ENCODE measurements at regions not wholly inside any gene's neighbourhood (a gene's known extent, or its start where the extent isn't known, plus 50 kb on each side); places are given as distances from the start of the nearest gene placed in this dataset.
A peak's percentile ranks its signal among the peaks of the same experiment; 100 is the strongest.

DNA sequence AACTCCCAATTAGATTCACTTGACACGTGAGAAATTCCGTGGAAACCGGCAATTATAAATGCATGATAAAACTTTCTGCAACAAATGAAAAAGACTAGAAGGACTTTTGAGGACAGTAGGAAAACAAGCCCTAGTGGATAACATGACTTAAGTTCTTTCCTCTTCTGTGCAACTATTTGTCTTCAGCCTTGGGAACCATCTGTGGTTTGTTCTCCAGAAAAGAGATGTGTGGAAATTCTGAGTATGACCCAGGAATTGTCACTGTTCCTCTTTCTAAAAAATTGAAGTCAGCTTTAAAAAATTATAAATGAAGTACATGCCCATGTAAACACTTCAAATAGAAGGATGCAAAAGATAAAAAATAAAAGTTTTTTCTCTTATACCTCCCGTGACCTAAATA, 128.6 kb upstream of the SVIL start:
- no peak overlapping the region for H3K27ac Mint-ChIP-seq
- DNase-seq (ENCODE audit: low spot score in 2 of 2): no peak
- H3K4me1 Mint-ChIP-seq: no peaks in the 10 kb centered on the region
- H3K36me3 Mint-ChIP-seq: no peaks in the 10 kb centered on the region
- no peak for ATAC-seq
- H3K4me3 Mint-ChIP-seq: no peak overlapping the region
- no peaks in the 10 kb centered on the region for H3K9me3 Mint-ChIP-seq

DNA sequence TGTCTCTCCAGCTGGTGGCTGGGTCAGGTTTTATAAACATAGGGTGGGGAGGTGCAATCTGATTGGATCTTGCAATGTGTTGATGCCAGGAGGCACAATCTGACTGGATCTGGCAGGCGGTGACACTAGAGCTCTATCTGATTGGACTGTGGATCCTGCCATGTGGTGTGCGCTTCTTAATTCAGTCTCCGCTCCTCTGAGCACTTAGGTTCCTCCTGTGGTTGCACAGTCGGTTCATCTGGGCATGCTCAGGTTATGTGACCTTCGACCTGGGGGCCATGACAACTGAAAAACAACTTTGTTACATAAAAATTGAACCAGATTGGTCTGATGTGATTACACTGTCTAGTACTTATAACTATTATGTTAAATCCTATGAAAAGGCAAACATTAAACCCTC, 127.1 kb upstream of the SVIL start:
- no peak overlapping the region for H3K27ac Mint-ChIP-seq
- ATAC-seq (no peak), DNase-seq (ENCODE audit: low spot score in 2 of 2) (no peak)
- no peak overlapping the region for H3K4me3 Mint-ChIP-seq
- H3K9me3 Mint-ChIP-seq: no peaks in the 10 kb centered on the region
- no peaks in the 10 kb centered on the region for H3K36me3 Mint-ChIP-seq
- peaks cover 6% of the 10 kb centered on the region for H3K4me1 Mint-ChIP-seq

DNA sequence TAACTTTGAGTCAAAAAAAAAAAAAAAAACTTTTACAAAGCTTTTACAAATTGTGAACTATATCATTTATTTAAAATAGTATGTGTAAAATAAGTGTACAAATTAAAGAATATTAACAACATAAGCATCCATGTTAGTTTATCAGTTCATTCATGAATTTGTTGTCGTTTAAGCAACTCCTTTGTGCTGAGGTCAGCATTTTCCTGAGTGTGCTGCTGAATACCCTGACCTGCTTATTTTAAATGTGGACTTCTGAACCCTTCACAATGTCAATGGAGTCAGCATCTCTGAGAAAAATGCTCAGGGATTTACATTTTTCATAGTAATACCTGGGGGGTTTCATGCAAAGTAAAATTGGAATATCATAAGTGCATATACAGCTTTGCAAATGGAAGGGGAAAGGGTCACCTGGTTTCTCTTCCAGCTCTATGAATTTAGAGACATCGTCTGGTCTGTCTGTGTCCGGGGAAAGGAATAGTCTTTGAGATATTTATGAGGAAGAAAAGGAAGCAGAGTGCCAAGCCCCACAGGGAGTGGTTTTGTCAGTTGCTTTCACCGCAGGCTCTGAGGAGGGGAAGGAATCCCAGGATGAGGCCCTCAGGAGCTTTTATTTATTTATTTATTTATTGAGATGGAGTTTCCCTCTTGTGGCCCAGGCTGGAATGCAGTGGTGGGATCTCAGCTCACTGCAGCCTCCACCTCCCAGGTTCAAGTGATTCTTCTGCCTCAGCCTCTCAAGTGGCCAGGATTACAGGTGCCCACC, 125.5 kb upstream of the SVIL start:
- ATAC-seq (no peak), DNase-seq (ENCODE audit: low spot score in 2 of 2) (no peak)
- H3K4me3 Mint-ChIP-seq: no peak overlapping the region
- no peaks in the 10 kb centered on the region for H3K36me3 Mint-ChIP-seq
- no peak overlapping the region for H3K27ac Mint-ChIP-seq
- no peaks in the 10 kb centered on the region for H3K9me3 Mint-ChIP-seq
- peaks cover 6% of the 10 kb centered on the region for H3K4me1 Mint-ChIP-seq

DNA sequence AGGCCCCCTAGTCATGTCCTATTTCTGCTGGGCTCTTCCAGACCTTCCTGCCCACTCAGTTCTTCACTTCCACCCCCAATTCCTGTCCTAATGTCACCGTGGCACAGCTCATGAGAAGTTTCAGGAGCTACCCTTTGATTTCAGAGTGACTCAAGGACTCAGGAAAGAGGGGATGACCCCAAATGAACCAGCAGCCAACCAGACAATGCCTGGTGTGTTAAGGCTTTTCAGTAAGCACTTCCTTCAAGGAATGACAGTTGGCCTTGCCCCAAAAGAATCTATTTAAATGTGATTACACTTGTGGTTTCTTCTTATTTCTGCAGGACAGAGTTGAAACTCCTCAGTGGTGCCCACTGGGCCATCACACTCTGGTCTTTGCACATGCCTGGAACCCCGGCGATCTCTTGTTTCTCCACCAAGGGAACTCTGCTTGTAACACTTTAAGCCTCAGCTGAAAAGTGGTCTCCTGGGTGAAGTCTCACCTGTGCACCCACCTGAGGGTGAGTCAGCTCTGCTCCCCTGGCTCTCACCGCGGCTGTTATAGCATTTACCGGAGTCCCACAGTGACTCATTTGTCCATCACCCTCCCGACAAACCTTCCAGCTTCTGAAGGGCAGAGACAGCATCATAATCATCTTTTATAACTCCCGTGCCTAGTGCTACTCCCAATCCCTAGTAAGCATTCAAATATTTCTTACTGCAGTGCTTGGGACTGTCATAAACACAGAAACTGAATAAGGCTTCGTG, 123.0 kb upstream of the SVIL start:
- H3K27ac Mint-ChIP-seq: no peak overlapping the region
- H3K4me1 Mint-ChIP-seq: peaks cover 6% of the 10 kb centered on the region
- ATAC-seq: no peak

DNA sequence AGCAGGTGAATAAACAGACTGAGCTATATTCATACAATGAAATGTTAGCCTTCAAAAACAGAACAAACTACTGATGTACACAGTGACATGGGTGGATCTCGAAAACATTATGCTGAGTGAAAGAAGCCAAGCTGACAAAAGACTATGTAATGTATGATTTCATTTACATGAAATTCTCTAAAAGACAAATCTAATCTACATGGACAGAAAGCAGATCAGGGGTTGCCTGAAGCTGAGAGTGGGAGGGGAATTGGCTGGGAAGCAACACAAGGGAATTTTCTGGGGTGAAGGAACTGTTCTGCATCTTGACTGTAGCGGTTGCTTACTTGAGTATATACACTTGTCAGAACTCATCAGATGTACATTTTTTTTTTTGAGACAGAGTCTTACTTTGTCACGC, 121.7 kb upstream of the SVIL start:
- Mint-ChIP-seq H3K9me3 (no peaks in the 10 kb centered on the region), H3K4me1 (peaks cover 6% of the 10 kb centered on the region), H3K27ac (no peak overlapping the region), H3K4me3 (no peak overlapping the region), H3K36me3 (no peaks in the 10 kb centered on the region)
- ATAC-seq: no peak
- DNase-seq (ENCODE audit: low spot score in 2 of 2): no peak

More for the DNA sequence above, 123.0 kb upstream of the SVIL start:
- no peak for DNase-seq (ENCODE audit: low spot score in 2 of 2)
- Mint-ChIP-seq H3K4me3 (no peak overlapping the region), H3K9me3 (no peaks in the 10 kb centered on the region), H3K36me3 (no peaks in the 10 kb centered on the region)

DNA sequence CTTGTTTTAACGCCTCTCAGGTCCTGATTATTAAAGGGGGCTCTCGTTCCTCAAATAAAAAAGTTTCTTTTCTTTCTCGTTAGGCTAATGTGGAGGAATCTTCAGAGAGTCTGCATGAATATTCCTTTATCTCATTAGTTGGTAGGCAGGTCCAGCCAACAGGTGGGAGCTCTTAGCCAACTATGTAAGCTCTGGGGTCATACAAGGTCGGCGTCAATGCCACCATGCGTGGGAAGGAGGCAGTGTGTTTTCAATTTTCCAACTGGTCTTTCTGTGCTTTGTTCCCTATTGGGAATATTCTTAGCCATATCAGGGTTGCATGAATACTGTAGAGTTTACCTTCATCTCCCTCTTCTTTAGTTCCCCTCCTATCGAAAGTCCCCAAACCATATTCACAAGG, 118.5 kb upstream of the SVIL start:
- H3K4me3 Mint-ChIP-seq: no peak overlapping the region
- H3K4me1 Mint-ChIP-seq: peaks cover 6% of the 10 kb centered on the region
- H3K36me3 Mint-ChIP-seq: no peaks in the 10 kb centered on the region
- DNase-seq (ENCODE audit: low spot score in 2 of 2) (no peak), ATAC-seq (no peak)
- H3K27ac Mint-ChIP-seq: no peak overlapping the region
- H3K9me3 Mint-ChIP-seq: no peaks in the 10 kb centered on the region

DNA sequence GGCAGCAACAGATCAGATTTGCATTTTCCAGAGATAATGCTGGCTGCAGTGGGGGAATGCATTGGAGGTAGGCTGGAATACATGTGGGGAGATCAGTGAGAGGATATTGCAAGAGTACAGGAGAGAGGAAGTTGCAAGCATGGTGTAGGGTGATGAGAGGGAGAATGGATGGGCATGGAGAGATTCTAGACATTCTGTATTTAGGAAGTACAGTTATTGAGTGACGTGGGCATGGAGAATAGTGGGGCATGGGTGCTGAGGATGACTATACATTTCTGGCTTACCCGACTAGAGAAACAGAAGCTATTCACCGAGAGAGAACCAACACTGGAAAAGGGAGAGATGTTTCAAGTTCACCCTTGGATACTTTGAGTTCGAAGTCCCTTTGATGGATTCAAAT, 116.9 kb upstream of the SVIL start:
- no peaks in the 10 kb centered on the region for H3K9me3 Mint-ChIP-seq
- H3K36me3 Mint-ChIP-seq: no peaks in the 10 kb centered on the region
- no peak overlapping the region for H3K4me3 Mint-ChIP-seq
- no peak overlapping the region for H3K27ac Mint-ChIP-seq
- DNase-seq (ENCODE audit: low spot score in 2 of 2) (no peak), ATAC-seq (no peak)
- H3K4me1 Mint-ChIP-seq: no peaks in the 10 kb centered on the region

DNA sequence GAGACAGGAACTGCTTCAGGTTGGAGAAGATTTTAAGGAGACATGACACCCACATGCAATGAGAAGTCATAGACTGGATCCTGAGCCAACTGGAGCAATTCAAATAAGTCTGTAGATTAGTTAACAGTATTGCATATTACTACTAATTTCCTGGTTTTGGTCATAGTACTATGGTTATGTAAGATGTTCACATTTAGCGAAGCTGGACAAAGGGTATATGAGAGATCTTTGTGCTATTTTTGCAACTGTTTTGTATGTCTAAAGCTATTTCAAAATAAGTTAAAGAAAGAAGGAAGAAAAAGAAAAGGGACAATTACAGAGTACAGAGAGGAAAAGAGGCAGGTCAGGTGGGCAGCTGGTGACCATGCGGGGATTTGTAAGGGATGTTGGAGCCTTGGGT, 116.5 kb upstream of the SVIL start:
- no peak overlapping the region for H3K4me3 Mint-ChIP-seq
- no peak overlapping the region for H3K27ac Mint-ChIP-seq
- ATAC-seq (no peak), DNase-seq (ENCODE audit: low spot score in 2 of 2) (no peak)
- H3K4me1 Mint-ChIP-seq: no peaks in the 10 kb centered on the region
- no peaks in the 10 kb centered on the region for H3K36me3 Mint-ChIP-seq
- H3K9me3 Mint-ChIP-seq: no peaks in the 10 kb centered on the region

DNA sequence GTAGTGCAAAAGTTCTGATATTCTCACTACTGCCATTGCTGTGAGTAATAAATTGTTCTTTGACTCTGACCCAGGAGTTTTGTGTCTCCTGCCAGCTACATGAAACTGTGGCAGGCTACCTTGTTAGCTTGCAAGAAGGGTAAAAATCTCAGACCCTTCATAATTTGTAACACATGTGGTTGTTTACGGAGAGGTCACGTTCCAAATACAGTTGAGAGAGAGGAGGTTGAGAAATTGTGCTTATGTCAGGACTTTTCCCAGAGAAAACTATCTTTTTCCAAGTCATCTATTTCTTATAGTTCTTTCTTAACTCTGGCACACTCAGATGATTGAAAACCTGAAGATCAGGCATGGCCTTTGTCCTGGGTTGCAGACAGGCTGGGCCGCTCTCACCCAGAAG, 114.4 kb upstream of the SVIL start:
- H3K27ac Mint-ChIP-seq: no peak overlapping the region
- H3K36me3 Mint-ChIP-seq: no peaks in the 10 kb centered on the region
- no peak overlapping the region for H3K4me3 Mint-ChIP-seq
- ATAC-seq: no peak
- no peaks in the 10 kb centered on the region for H3K4me1 Mint-ChIP-seq
- H3K9me3 Mint-ChIP-seq: no peaks in the 10 kb centered on the region
- no peak for DNase-seq (ENCODE audit: low spot score in 2 of 2)

DNA sequence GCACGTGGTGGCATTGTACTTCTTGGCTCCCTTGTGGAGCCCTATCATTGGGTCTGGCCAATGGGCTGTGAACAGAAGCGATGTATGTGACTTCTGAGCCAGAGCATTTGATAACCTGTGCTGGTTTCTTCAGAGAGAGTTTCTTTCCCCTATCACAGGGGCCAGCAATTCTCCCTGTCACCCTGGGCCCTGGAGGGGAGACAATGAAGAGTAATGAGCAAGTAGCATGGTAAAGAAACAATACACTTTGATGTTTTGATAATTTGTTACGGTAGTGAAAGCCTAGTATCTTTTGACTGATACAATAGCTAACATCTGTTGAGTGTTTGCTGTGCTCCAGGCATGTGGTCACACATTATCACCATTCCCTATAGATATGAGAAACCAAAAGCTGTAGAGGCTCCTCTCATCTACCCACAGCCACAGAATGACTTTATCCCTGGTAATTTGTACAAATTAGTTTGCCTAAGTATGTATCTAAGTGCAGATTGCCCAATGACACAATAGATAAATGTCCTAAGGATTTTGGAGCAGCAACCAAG, 113.4 kb upstream of the SVIL start:
- Mint-ChIP-seq H3K4me3 (no peak overlapping the region), H3K9me3 (no peaks in the 10 kb centered on the region), H3K36me3 (no peaks in the 10 kb centered on the region), H3K4me1 (no peaks in the 10 kb centered on the region), H3K27ac (no peak overlapping the region)
- ATAC-seq (no peak), DNase-seq (ENCODE audit: low spot score in 2 of 2) (no peak)

DNA sequence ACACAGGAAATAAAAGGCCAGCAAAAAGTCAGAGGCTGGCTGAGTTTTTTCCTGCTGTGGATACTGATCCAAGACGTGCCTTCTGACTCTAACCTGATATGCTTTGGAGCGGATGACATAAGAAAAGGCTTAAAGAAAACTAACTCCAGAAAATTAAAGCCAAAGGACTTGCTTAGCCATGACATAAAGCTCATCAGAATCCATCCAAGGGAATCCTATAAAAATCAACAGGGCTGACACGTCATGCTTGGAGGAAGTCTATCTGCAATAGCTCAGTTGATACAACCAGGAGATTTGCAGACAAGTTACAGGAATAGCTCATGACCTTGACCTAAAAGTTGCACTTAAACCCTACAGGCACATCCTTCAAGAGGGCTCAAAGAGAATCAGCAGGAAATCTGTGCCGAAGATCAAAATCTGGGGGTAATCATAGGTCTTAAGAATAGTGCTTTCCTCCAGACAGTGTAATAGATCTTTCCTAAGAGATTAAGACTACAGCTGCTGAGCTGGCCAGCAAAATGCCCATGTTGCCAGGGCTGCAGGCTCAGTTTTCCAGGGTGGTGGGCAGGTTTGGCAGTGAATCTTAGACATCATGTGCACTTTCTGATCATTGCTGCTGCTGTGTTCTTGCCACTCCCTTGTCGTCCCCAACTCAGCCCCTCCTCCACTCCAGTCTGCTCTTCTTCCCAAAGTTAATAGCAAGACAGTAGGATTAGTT, 111.5 kb upstream of the SVIL start:
- no peak for DNase-seq (ENCODE audit: low spot score in 2 of 2)
- Mint-ChIP-seq H3K4me3 (no peak overlapping the region), H3K4me1 (no peaks in the 10 kb centered on the region), H3K36me3 (no peaks in the 10 kb centered on the region), H3K9me3 (no peaks in the 10 kb centered on the region), H3K27ac (no peak overlapping the region)
- ATAC-seq: no peak

DNA sequence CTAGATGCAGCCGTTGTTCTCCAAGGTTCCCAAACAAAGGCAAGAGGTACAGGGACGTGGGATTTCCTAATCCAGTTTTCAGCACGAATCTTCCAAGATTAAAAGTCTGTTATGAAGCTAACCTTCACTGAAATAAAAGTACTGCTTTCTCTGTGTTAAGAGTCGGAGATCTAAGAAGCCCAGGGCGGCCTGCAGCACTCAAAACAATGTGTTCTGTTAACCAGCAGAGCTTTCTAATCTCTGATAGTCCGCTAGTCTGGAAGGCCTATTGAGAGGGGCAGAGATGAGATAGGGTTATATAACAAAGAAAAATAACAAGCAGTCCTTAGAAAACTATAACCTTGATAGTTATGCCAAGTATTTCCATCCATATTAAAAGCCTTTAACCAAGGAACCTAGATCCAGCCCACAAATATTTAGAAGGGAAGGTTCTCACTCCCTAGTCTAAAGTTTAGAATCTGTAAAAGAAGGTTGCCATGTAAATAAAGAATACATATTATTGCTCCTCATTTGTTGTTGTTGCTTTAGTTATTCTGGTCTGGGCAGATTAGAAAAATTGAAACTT, 106.3 kb upstream of the SVIL start:
- DNase-seq (ENCODE audit: low spot score in 2 of 2): no peak
- Mint-ChIP-seq H3K4me3 (no peak overlapping the region), H3K9me3 (no peaks in the 10 kb centered on the region), H3K4me1 (peaks cover 6% of the 10 kb centered on the region), H3K36me3 (no peaks in the 10 kb centered on the region), H3K27ac (no peak overlapping the region)
- ATAC-seq: no peak

DNA sequence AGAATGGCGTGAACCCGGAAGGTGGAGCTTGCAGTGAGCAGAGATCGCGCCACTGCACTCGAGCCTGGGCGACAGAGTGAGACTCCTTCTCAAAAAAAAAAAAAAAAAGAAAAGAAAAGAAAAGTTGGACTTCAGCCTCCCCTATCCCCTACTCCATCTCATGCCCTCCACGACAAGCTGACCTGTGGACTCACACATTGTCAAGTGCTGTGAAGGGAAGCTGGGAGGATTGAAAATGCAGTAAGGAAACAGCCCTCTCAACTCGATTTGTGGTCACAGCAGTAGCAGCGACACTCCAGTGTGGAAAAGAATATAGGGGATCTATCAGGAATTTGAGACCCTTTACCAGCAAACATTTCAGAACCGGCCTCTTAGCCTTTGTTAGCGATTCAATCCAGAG, 103.6 kb upstream of the SVIL start:
- Mint-ChIP-seq H3K9me3 (no peaks in the 10 kb centered on the region), H3K36me3 (no peaks in the 10 kb centered on the region), H3K4me1 (peaks cover 15% of the 10 kb centered on the region), H3K27ac (no peak overlapping the region), H3K4me3 (no peak overlapping the region)
- DNase-seq (ENCODE audit: low spot score in 2 of 2): no peak
- ATAC-seq: no peak

DNA sequence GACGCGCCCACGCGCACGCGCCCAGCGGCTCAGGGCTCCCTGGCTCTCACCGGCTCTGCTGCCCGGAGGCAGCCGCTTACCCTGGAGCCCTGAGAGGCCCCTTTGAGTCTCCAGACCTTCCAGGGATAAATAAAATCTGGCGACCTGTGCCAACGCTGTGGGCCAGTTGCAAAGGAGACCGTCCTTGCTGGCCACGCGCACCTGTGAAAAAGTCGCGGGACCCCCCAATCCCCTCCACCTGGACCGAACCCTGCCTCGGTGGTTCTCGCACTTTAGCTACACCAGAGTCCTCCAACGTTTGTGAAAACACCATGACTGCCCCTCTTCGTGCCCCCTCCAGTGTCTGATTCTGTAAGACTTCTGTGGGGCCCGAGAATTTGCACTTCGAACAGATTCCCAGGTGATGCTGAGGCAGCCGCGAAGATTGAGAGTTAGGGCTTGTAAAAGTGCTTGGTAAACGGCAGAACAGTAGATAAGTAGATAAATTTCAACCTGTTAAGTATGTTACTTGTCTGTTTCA, 102.4 kb upstream of the SVIL start:
- ATAC-seq: peak; percentile 39
- peak overlapping the region; percentile 76 for H3K4me3 Mint-ChIP-seq
- no peak overlapping the region for H3K27ac Mint-ChIP-seq

DNA sequence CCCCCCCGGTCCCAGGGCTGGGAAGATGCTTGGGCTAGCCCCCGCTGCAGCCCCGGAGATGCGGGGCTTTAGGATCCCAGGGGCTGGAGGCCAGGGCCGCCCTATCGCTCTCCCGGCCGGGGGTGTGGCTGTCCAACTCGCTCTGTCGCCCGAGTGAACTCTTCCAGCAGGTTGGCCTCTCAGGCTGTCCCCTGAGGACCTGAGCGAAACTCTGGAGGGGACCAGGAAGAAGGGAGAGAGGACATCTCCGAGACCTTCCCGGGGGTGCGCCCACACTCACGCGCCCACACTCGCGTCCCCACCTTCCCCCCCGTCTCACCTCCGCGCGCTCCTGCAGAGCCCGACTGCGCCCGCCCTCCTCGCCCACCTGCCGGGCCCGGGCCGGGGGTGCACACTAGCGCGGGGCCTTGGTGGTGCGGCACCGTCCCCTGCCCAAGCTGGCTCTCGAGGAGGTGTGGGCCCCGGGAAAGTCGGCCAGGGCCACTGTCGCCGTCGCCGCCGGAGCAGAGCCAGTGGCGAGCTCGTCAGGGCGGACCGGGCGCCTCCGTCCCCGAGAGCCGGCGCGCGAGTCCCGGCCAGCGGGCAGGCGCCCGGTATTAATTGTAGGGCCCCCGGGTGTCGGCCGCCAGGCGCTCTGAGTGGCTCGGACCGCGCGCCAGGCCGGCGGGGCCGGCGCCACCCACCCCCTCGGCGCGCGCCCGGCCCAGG, 101.7 kb upstream of the SVIL start:
- Mint-ChIP-seq H3K4me3 (peak overlapping the region; percentile 76), H3K27ac (no peak overlapping the region), H3K4me1 (peaks cover 15% of the 10 kb centered on the region), H3K36me3 (no peaks in the 10 kb centered on the region), H3K9me3 (no peaks in the 10 kb centered on the region)
- DNase-seq (ENCODE audit: low spot score in 2 of 2): peak; percentile 17 to 54
- ATAC-seq: peak; percentile 6

More for the DNA sequence above, 102.4 kb upstream of the SVIL start:
- Mint-ChIP-seq H3K36me3 (no peaks in the 10 kb centered on the region), H3K9me3 (no peaks in the 10 kb centered on the region), H3K4me1 (peaks cover 15% of the 10 kb centered on the region)
- no peak for DNase-seq (ENCODE audit: low spot score in 2 of 2)
